SJCRH30 (cell line): ENCODE measurements at regions not wholly inside any gene's neighbourhood (a gene's known extent, or its start where the extent isn't known, plus 50 kb on each side); places are given as distances from the start of the nearest gene placed in this dataset.

Experiments
- DNase-seq, 2 experiments: peaks; one replicate each; pipeline ENCODE4 v3.0.0-alpha.2; 2015 to 2020
- H3K27ac ChIP-seq: fragments of 250-450 bp; sonication (Bioruptor Pico); 2 replicates; pipeline ENCODE4 v1.5.1; 2020; ENCODE audit warnings: mild to moderate bottlenecking, moderate library complexity
- H3K27me3 ChIP-seq: fragments of 250-450 bp; sonication (Bioruptor Pico); 2 replicates; pipeline ENCODE4 v1.5.1; 2020; ENCODE audit warnings: mild to moderate bottlenecking, moderate library complexity
- H3K36me3 ChIP-seq: fragments of 250-450 bp; sonication (Bioruptor Pico); 2 replicates; pipeline ENCODE4 v1.5.1; 2020; ENCODE audit warnings: mild to moderate bottlenecking, moderate library complexity
- H3K4me1 ChIP-seq: fragments of 250-450 bp; sonication (Bioruptor Pico); 2 replicates; pipeline ENCODE4 v1.5.1; 2020; ENCODE audit warnings: mild to moderate bottlenecking, moderate library complexity
- H3K4me3 ChIP-seq: fragments of 250-450 bp; sonication (Bioruptor Pico); 2 replicates; pipeline ENCODE4 v1.5.1; 2020; ENCODE audit warnings: mild to moderate bottlenecking, moderate library complexity
- H3K9me3 ChIP-seq: fragments of 250-450 bp; sonication (Bioruptor Pico); replicated peaks from 2 replicates; pipeline ENCODE4 v1.5.1; 2020; ENCODE audit warnings: mild to moderate bottlenecking, moderate library complexity

DNA sequence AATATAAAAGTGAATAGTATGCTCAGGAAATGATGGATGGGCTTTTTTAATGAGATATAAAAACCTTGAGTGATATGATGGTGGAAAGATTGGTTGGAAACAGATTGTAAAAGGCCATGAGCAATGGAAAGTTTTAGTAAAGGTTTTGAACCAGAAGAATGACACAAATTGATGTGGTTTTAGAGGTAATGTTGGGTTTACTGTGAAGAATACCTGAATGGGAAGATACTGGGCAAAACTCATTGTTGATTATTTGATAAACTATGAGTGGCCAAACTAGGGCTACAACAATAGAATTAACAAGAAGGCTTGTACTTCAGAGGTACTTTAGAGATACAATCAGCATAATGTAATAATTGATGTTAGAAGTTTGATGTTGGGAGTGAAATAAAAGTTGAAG, 108.5 kb downstream of the PTGS2 start:
- no peak overlapping the region for H3K4me3 ChIP-seq
- H3K36me3 ChIP-seq, result no peaks in the 10 kb centered on the region
- DNase-seq, result no peak
- H3K4me1 ChIP-seq, result no peaks in the 10 kb centered on the region
- H3K27ac ChIP-seq, result no peak overlapping the region
- H3K9me3 ChIP-seq, result no peaks in the 10 kb centered on the region
- no peaks in the 10 kb centered on the region for H3K27me3 ChIP-seq

DNA sequence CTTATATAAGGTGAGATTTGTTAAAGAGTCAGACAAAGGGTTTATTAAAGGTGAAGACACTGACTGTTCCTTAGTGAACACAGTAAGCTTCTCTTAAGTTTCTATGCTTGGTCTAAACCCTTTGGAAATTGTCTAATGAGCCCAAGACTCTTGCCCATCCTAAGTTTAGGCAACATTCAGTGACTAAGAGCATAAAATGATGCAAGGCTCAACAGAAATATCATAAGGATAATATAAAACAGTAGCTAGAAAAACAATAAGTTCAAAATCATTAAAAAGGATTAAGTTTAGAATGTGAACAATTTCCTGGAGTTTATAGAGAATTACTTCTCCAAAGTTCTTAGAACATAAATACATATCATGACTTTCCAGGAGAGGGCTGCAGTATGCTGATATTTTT, 108.9 kb upstream of the PDC start:
- no peak for DNase-seq
- no peak overlapping the region for H3K4me3 ChIP-seq
- no peaks in the 10 kb centered on the region for H3K36me3 ChIP-seq
- H3K4me1 ChIP-seq, result no peaks in the 10 kb centered on the region
- H3K27me3 ChIP-seq, result no peaks in the 10 kb centered on the region
- no peaks in the 10 kb centered on the region for H3K9me3 ChIP-seq
- no peak overlapping the region for H3K27ac ChIP-seq

DNA sequence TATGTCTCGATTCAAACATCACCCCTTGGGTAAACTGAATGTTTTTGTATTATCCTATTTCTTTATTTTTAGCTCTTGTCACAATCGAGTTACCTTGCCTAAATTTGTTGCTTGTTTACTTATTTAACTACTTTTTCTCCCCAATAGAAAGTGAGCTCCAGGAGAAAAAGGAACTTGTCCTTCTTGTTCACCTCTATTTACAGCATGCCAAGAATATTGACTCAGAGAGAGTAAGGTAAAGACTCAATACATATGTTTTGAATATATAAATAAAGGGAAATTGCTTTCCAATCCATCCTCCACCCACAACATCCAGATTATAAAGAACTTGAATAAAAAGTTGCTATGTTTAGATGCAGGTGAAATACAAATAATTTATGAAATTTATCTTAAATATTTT, 107.3 kb upstream of the PDC start:
- Histone ChIP-seq H3K27ac (no peak overlapping the region), H3K9me3 (no peaks in the 10 kb centered on the region), H3K4me3 (no peak overlapping the region), H3K4me1 (no peaks in the 10 kb centered on the region), H3K27me3 (no peaks in the 10 kb centered on the region), H3K36me3 (no peaks in the 10 kb centered on the region)
- DNase-seq, result no peak

DNA sequence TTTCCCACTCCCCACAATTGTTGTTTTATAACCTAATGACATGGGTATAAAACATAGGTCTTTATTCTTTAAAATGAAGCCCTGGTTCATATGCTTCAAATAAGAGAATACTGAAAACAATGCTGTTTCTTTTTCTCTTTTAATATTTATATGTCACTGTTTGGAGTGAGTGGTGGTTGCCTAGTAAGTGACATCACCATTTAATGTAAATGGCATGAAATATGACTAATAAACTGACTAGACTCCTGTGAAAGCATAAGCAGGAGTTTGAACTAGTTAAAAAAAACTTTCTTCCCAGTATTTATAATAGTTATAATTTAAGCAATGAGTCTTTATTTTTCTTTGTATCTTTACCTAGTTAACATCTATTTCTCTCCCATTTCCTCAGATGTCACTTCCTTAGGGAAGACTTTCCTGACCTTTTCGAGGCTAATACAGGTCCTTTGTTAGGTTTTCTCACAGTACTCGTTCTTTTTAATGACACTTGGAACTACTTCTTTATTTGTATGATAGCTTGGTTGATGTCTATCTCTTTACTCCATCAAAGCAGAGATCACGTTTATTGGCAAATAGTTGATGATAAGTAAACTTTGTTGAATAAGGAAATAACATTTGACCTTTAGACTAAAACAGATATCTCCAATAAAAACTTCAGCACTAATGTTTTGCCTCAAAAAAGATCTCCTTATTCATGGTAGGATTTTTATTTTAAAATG, 105.4 kb upstream of the PDC start:
- Histone ChIP-seq H3K27me3 (no peaks in the 10 kb centered on the region), H3K4me3 (no peak overlapping the region), H3K9me3 (no peaks in the 10 kb centered on the region), H3K36me3 (no peaks in the 10 kb centered on the region), H3K4me1 (no peaks in the 10 kb centered on the region), H3K27ac (no peak overlapping the region)
- no peak for DNase-seq

GRCh38 chr1:186564582-186564981, 103.7 kb upstream of the PDC start:
- H3K36me3 ChIP-seq, result no peaks in the 10 kb centered on the region
- H3K27me3 ChIP-seq, result no peaks in the 10 kb centered on the region
- no peak overlapping the region for H3K27ac ChIP-seq
- no peak for DNase-seq
- H3K9me3 ChIP-seq, result no peaks in the 10 kb centered on the region
- H3K4me1 ChIP-seq, result no peaks in the 10 kb centered on the region
- H3K4me3 ChIP-seq, result no peak overlapping the region

- H3K27me3 ChIP-seq, result no peaks in the 10 kb centered on the region
- DNase-seq, result no peak
- no peaks in the 10 kb centered on the region for H3K36me3 ChIP-seq
- H3K4me1 ChIP-seq, result no peaks in the 10 kb centered on the region
- H3K9me3 ChIP-seq, result no peaks in the 10 kb centered on the region
- H3K4me3 ChIP-seq, result no peak overlapping the region
- H3K27ac ChIP-seq, result no peak overlapping the region
These were observed 98.7 kb upstream of the PDC start for GRCh38 chr1:186559601-186560116.

- DNase-seq, result no peak
- Histone ChIP-seq H3K9me3 (no peaks in the 10 kb centered on the region), H3K27ac (no peak overlapping the region), H3K36me3 (no peaks in the 10 kb centered on the region), H3K4me1 (no peaks in the 10 kb centered on the region), H3K4me3 (no peak overlapping the region), H3K27me3 (no peaks in the 10 kb centered on the region)
These were observed 96.3 kb upstream of the PDC start for GRCh38 chr1:186557147-186557777.

- no peaks in the 10 kb centered on the region for H3K36me3 ChIP-seq
- no peaks in the 10 kb centered on the region for H3K27me3 ChIP-seq
- H3K27ac ChIP-seq, result no peak overlapping the region
- no peaks in the 10 kb centered on the region for H3K4me1 ChIP-seq
- H3K9me3 ChIP-seq, result no peaks in the 10 kb centered on the region
- H3K4me3 ChIP-seq, result no peak overlapping the region
- no peak for DNase-seq
These were observed 89.9 kb upstream of the PDC start for GRCh38 chr1:186550832-186551231.

DNA sequence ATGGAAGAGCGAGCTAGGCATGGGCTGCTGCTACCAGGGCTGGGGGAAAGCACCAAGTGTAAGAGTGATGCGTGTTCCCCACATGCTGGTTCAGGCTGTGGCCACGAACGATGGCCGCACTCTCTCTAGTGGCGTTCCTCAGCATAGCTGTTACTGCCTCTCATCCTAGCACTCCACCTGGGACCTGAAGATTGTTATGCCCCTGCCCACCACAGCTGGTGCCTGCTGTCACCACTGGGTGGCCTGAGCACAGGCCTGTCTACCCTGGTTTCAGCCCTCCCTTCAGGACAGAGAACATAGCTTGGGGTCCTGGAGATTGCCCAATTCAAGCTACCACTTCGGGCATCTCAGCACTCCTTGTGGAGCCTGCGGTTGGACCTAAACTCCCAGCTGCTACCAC, 80.1 kb upstream of the PDC start:
- no peak overlapping the region for H3K27ac ChIP-seq
- no peaks in the 10 kb centered on the region for H3K9me3 ChIP-seq
- no peaks in the 10 kb centered on the region for H3K4me1 ChIP-seq
- H3K4me3 ChIP-seq, result no peak overlapping the region
- no peak for DNase-seq
- no peaks in the 10 kb centered on the region for H3K36me3 ChIP-seq
- H3K27me3 ChIP-seq, result no peaks in the 10 kb centered on the region

GRCh38 chr1:186540521-186540920, 79.6 kb upstream of the PDC start:
- Histone ChIP-seq H3K36me3 (no peaks in the 10 kb centered on the region), H3K4me3 (no peak overlapping the region), H3K4me1 (no peaks in the 10 kb centered on the region), H3K27ac (no peak overlapping the region), H3K9me3 (no peaks in the 10 kb centered on the region), H3K27me3 (no peaks in the 10 kb centered on the region)
- DNase-seq, result no peak

DNA sequence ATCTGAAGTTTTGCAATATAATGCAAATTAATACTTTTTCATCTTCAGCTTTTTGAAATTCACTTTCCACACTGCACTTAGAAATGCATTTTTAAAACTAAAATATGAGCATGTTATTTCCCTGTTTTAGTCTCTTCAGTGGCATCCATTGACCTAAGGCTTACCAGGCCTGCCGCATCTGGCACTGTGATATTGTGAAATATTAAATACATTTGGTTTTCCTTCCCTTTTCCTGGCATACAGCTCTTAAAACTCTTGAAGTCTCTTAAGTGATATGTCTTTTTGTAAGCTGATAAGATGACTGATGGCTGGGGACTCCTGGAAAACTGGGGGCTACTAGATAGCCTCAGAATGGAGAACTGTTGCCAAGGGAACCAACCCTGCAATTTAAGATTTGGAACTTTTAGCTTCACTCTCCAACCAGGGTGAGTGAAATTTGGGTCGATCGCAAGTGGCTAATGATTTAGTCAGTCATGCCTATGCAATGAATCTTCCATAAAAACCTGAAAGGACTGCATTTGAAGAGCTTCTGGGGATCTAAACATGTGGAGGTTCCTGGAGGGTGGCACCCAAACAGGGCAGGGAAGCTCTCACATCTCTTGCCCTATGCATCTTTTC, 75.5 kb upstream of the PDC start:
- Histone ChIP-seq H3K9me3 (no peaks in the 10 kb centered on the region), H3K4me1 (no peaks in the 10 kb centered on the region), H3K36me3 (no peaks in the 10 kb centered on the region), H3K27me3 (no peaks in the 10 kb centered on the region), H3K4me3 (no peak overlapping the region), H3K27ac (no peak overlapping the region)
- DNase-seq, result no peak

DNA sequence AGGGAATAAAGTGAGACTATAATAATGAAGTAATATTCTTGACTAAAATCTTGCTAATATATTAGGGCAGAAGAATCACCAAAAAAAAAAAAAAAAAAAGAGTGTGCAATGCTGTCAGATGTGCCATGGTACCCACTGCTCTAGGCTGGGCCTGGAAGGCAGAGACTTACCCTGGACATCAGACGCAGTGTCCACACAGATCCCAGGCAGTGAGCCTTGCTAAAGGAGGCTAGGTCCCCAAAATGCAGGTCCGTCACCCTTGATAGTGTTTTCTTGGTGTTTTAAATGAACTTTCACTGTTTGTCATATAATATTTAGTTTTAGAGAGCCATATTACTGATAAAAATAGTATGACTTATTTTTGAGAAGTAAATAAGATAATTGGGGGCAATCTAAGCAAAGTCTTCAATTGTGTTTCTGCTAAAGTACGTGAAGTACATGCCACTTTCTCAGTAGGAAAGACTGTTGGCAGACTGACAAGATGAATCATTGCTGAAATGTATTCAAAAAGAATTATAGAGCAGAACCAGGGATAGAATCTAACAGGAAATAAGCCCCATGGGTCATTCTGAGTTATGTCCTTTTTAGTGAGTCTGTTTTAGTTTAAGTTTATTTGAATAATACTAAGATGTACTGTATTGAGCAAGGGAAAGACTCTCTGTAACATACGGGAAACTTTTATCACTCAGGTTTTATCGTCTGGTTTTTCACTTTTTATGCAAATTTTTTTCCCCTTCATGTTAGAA, 74.6 kb upstream of the PDC start:
- Histone ChIP-seq H3K27me3 (no peaks in the 10 kb centered on the region), H3K9me3 (no peaks in the 10 kb centered on the region), H3K36me3 (no peaks in the 10 kb centered on the region), H3K4me3 (no peak overlapping the region), H3K4me1 (no peaks in the 10 kb centered on the region), H3K27ac (no peak overlapping the region)
- DNase-seq, result no peak

GRCh38 chr1:186534401-186534800, 73.5 kb upstream of the PDC start:
- Histone ChIP-seq H3K4me3 (no peak overlapping the region), H3K27me3 (no peaks in the 10 kb centered on the region), H3K27ac (no peak overlapping the region), H3K4me1 (no peaks in the 10 kb centered on the region), H3K36me3 (no peaks in the 10 kb centered on the region), H3K9me3 (no peaks in the 10 kb centered on the region)
- DNase-seq, result no peak

DNA sequence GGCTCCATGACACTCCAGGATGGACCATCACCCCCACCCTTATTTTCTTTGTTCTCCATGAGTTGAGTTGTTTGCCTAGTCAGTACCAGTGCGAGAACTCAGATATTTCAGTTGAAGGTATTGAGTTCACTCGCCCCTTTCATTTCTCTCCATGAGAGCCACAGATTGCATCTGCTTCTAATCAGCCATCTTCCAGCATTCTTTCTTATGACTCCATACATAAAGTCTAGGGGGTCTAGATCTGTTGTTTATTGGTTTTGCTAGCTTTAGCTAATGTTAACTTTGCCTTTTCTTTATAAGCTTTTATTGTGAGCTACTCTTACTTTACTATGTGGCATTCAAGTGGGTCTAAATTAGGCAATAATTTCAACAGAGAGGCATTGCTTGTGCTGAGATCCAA, 71.6 kb upstream of the PDC start:
- H3K27me3 ChIP-seq, result no peaks in the 10 kb centered on the region
- no peaks in the 10 kb centered on the region for H3K9me3 ChIP-seq
- H3K4me1 ChIP-seq, result no peaks in the 10 kb centered on the region
- H3K4me3 ChIP-seq, result no peak overlapping the region
- no peak overlapping the region for H3K27ac ChIP-seq
- no peak for DNase-seq
- H3K36me3 ChIP-seq, result no peaks in the 10 kb centered on the region

DNA sequence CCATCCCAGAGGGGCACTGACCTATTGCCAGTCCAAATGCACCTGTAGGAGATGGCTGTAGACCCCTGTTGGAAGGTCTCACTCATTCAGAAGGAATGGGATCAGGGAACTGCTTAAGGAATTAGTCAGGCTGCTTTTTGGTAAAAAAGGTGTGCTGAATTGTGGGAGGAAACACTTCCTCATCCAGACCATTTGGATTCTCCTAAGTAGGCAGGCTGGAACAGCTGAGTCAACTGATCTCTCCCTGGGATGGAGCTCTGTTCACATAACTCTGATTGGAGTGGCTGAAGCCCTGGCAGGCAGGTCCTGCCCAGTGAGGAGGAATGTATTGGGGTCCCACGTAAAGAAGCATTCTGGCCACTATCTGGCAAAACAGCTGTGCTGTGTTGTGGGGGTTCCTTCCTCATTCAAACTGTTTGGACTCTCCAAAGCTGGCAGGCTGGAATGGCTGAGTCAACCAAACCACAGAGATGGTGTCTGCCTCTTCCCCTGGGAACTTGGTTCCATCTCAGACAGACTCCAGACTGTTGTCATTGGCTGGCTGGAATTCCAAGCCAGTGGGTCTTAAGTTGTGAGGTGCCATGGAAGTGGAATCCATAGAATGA, 70.7 kb upstream of the PDC start:
- Histone ChIP-seq H3K9me3 (no peaks in the 10 kb centered on the region), H3K4me3 (no peak overlapping the region), H3K36me3 (no peaks in the 10 kb centered on the region), H3K27me3 (no peaks in the 10 kb centered on the region), H3K27ac (no peak overlapping the region), H3K4me1 (no peaks in the 10 kb centered on the region)
- DNase-seq, result no peak
